ENCODE measurements at regions not wholly inside any gene's neighbourhood (a gene's known extent, or its start where the extent isn't known, plus 50 kb on each side); places are given as distances from the start of the nearest gene placed in this dataset.

- Histone ChIP-seq H2AFZ (no peak overlapping the region), H3K4me2 (ENCODE audit: unreplicated experiment) (no peak overlapping the region), H3K36me3 (ENCODE audit: low read depth) (no peaks in the 10 kb centered on the region), H3F3A (ENCODE audit: insufficient read depth) (no peaks in the 10 kb centered on the region), H3K4me3 (no peak overlapping the region), H3K9ac (no peak overlapping the region), H3K9me3 (ENCODE audit: low read depth) (no peaks in the 10 kb centered on the region), H3K27me3 (replicated peaks; ENCODE audit: insufficient read depth) (no peaks in the 10 kb centered on the region), H4K20me1 (ENCODE audit: insufficient read depth) (no peaks in the 10 kb centered on the region), H3K4me1 (ENCODE audit: insufficient read depth) (no peaks in the 10 kb centered on the region), H3K79me2 (ENCODE audit: insufficient read depth) (no peaks in the 10 kb centered on the region), H3K9me2 (ENCODE audit: insufficient read depth) (no peaks in the 10 kb centered on the region), H3K27ac (no peak overlapping the region)
- in situ Hi-C loops (cut with MboI) = no loop called here
- no peak for DNase-seq
- TF ChIP-seq EZH2phosphoT487 (IDR thresholded peaks at IDR 0.05; ENCODE audit: insufficient read depth, low read depth) (no peak), EZH2 (IDR thresholded peaks at IDR 0.05; ENCODE audit: insufficient read depth, poor library complexity, severe bottlenecking) (no peak)
- 89 to 95% methylated on average over 5 of the region's 5 CpGs for WGBS, 2 experiments (ENCODE audit: low coverage in 1 of 2, low lambda C conversion rate in 2 of 2, missing lambda C conversion rate in 2 of 2)
Observed at GRCh38 chr9:87247097-87247496, 250.6 kb upstream of the DAPK1 start.

GRCh38 chr9:87249029-87249428 lies 248.6 kb upstream of the DAPK1 start:
- Histone ChIP-seq H3K36me3 (ENCODE audit: low read depth) (no peaks in the 10 kb centered on the region), H3K4me1 (ENCODE audit: insufficient read depth) (no peaks in the 10 kb centered on the region), H3K9me3 (ENCODE audit: low read depth) (no peaks in the 10 kb centered on the region), H3K79me2 (ENCODE audit: insufficient read depth) (no peaks in the 10 kb centered on the region), H3K27ac (no peak overlapping the region), H3K4me3 (no peak overlapping the region), H3K27me3 (replicated peaks; ENCODE audit: insufficient read depth) (no peaks in the 10 kb centered on the region), H3K4me2 (ENCODE audit: unreplicated experiment) (no peak overlapping the region), H2AFZ (no peak overlapping the region), H3K9me2 (ENCODE audit: insufficient read depth) (no peaks in the 10 kb centered on the region), H3F3A (ENCODE audit: insufficient read depth) (no peaks in the 10 kb centered on the region), H4K20me1 (ENCODE audit: insufficient read depth) (no peaks in the 10 kb centered on the region), H3K9ac (no peak overlapping the region)
- TF ChIP-seq EZH2phosphoT487 (IDR thresholded peaks at IDR 0.05; ENCODE audit: insufficient read depth, low read depth) (no peak), EZH2 (IDR thresholded peaks at IDR 0.05; ENCODE audit: insufficient read depth, poor library complexity, severe bottlenecking) (no peak)
- 63 to 65% methylated on average over 3 of the region's 3 CpGs for WGBS, 2 experiments (ENCODE audit: low coverage in 1 of 2, low lambda C conversion rate in 2 of 2, missing lambda C conversion rate in 2 of 2)
- in situ Hi-C loops (cut with MboI) = no loop called here
- no peak for DNase-seq

- Histone ChIP-seq H3K4me3 (no peak overlapping the region), H3K4me1 (ENCODE audit: insufficient read depth) (peaks cover 5% of the 10 kb centered on the region), H3K9me3 (ENCODE audit: low read depth) (no peaks in the 10 kb centered on the region), H3K4me2 (ENCODE audit: unreplicated experiment) (no peak overlapping the region), H4K20me1 (ENCODE audit: insufficient read depth) (no peaks in the 10 kb centered on the region), H3K27ac (no peak overlapping the region), H3F3A (ENCODE audit: insufficient read depth) (no peaks in the 10 kb centered on the region), H2AFZ (no peak overlapping the region), H3K9me2 (ENCODE audit: insufficient read depth) (no peaks in the 10 kb centered on the region), H3K79me2 (ENCODE audit: insufficient read depth) (no peaks in the 10 kb centered on the region), H3K9ac (no peak overlapping the region), H3K36me3 (ENCODE audit: low read depth) (no peaks in the 10 kb centered on the region), H3K27me3 (replicated peaks; ENCODE audit: insufficient read depth) (no peaks in the 10 kb centered on the region)
- 92 to 100% methylated on average over 1 of the region's 1 CpG for WGBS, 2 experiments (ENCODE audit: low coverage in 1 of 2, low lambda C conversion rate in 2 of 2, missing lambda C conversion rate in 2 of 2)
- no peak for DNase-seq
- in situ Hi-C loops (cut with MboI) = no loop called here
- TF ChIP-seq EZH2 (IDR thresholded peaks at IDR 0.05; ENCODE audit: insufficient read depth, poor library complexity, severe bottlenecking) (no peak), EZH2phosphoT487 (IDR thresholded peaks at IDR 0.05; ENCODE audit: insufficient read depth, low read depth) (no peak)
Observed at GRCh38 chr9:87250205-87250604, 247.5 kb upstream of the DAPK1 start.

DNA sequence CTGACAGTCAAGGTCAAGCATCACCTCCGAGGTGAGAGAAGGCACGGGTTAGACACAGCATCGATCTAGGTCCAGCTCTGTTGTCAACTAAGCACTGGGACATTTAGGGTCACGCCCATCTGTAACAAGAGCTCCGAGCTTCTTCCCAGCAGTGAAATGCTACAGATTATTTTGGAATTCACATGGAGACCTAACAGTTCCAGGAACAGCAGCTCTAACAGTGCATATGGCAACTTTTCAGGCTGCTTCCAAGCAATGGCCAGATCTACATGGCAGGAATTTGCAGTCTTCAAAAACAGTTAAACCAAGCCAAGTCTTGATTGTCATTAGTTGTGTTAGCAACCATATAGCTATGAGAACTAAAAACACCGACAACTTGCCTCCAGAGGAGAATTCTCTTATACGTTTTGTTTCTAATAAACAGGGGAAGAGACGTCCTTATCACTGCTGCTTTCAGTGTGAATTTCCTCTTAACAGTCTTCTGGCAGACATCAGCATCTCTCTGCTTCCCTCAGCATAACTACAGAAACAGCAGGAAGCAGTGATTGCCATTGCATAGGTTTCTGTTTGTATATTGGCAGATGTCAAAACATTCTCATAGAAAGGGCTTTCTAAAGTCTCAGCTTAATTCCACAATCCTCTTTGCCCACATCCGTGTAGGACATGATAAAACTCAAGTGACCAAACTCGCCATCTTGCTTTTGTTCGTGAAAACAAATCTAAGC lies 242.1 kb upstream of the DAPK1 start:
- peak; percentile 48 for DNase-seq
- Histone ChIP-seq H3K9me2 (ENCODE audit: insufficient read depth) (no peaks in the 10 kb centered on the region), H3K36me3 (ENCODE audit: low read depth) (no peaks in the 10 kb centered on the region), H3K79me2 (ENCODE audit: insufficient read depth) (no peaks in the 10 kb centered on the region), H3K27me3 (replicated peaks; ENCODE audit: insufficient read depth) (no peaks in the 10 kb centered on the region), H3F3A (ENCODE audit: insufficient read depth) (no peaks in the 10 kb centered on the region), H3K9ac (no peak overlapping the region), H4K20me1 (ENCODE audit: insufficient read depth) (no peaks in the 10 kb centered on the region), H3K9me3 (ENCODE audit: low read depth) (no peaks in the 10 kb centered on the region), H3K4me3 (no peak overlapping the region), H3K4me1 (ENCODE audit: insufficient read depth) (peaks cover 23% of the 10 kb centered on the region), H3K4me2 (ENCODE audit: unreplicated experiment) (peak overlapping the region; percentile 50), H3K27ac (peak overlapping the region; percentile 10; the same call in 1 of the 2 replicates), H2AFZ (peak overlapping the region; percentile 56)
- in situ Hi-C loops (cut with MboI) = no loop called here
- no peak for TF ChIP-seq EZH2 (IDR thresholded peaks at IDR 0.05; ENCODE audit: insufficient read depth, poor library complexity, severe bottlenecking)
- TF ChIP-seq EZH2phosphoT487 (IDR thresholded peaks at IDR 0.05; ENCODE audit: insufficient read depth, low read depth) = no peak
- WGBS, 2 experiments (ENCODE audit: low coverage in 1 of 2, low lambda C conversion rate in 2 of 2, missing lambda C conversion rate in 2 of 2) = 32 to 33% methylated on average over 11 of the region's 11 CpGs

DNA sequence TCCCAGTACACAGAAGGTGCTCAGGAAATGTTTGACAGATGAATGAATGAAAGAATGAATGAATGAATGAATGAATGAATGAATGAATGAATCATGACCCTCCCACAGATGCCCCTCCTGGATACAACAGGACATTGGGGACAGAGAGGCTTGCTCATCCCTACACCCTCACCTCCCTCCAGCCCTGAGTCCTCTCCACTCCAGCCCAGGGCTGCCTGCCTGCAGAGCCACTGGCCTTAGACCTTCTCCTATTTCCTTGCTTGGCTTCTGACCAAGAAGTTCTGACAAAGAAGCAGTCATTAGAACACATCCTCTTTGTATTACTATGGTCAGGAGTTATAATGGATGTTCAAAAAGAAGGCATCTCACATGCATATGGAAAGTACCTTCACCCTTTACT lies 240.7 kb upstream of the DAPK1 start:
- Histone ChIP-seq H3K9me2 (ENCODE audit: insufficient read depth) (no peaks in the 10 kb centered on the region), H3K27ac (no peak overlapping the region), H3K9ac (no peak overlapping the region), H3K36me3 (ENCODE audit: low read depth) (no peaks in the 10 kb centered on the region), H4K20me1 (ENCODE audit: insufficient read depth) (no peaks in the 10 kb centered on the region), H3K4me3 (no peak overlapping the region), H3K4me1 (ENCODE audit: insufficient read depth) (peaks cover 25% of the 10 kb centered on the region), H3K27me3 (replicated peaks; ENCODE audit: insufficient read depth) (no peaks in the 10 kb centered on the region), H3F3A (ENCODE audit: insufficient read depth) (no peaks in the 10 kb centered on the region), H3K4me2 (ENCODE audit: unreplicated experiment) (no peak overlapping the region), H2AFZ (no peak overlapping the region), H3K79me2 (ENCODE audit: insufficient read depth) (no peaks in the 10 kb centered on the region), H3K9me3 (ENCODE audit: low read depth) (no peaks in the 10 kb centered on the region)
- in situ Hi-C loops (cut with MboI) = no loop called here
- DNase-seq = peak; percentile 33
- TF ChIP-seq EZH2 (IDR thresholded peaks at IDR 0.05; ENCODE audit: insufficient read depth, poor library complexity, severe bottlenecking) (no peak), EZH2phosphoT487 (IDR thresholded peaks at IDR 0.05; ENCODE audit: insufficient read depth, low read depth) (no peak)
